Loucy (cell line): ENCODE measurements at regions not wholly inside any gene's neighbourhood (a gene's known extent, or its start where the extent isn't known, plus 50 kb on each side); places are given as distances from the start of the nearest gene placed in this dataset.

Experiments used
- H2AFZ ChIP-seq: fragments of 200-600 bp; sonication (generic); 2 replicates; pipeline ENCODE4 v1.6.0; 2016; ENCODE audit warnings: antibody characterized with exemption, mild to moderate bottlenecking, low read length, moderate library complexity
- H3F3A ChIP-seq: fragments of 200-600 bp; 2 replicates; pipeline ENCODE4 v1.6.0; 2016; ENCODE audit warnings: antibody characterized with exemption, low read depth, mild to moderate bottlenecking
- H3K27me3 ChIP-seq: fragments of 200-600 bp; sonication (generic); 2 replicates; pipeline ENCODE4 v1.6.1; 2014; ENCODE audit warnings: low read length, mild to moderate bottlenecking; ENCODE audit not compliant: insufficient read depth, poor library complexity, severe bottlenecking
- H3K36me3 ChIP-seq: fragments of 200-600 bp; sonication (generic); 2 replicates; pipeline ENCODE4 v1.6.1; 2016; ENCODE audit warnings: low read length; ENCODE audit not compliant: insufficient read depth
- H3K4me1 ChIP-seq: fragments of 200-600 bp; sonication (generic); 2 replicates; pipeline ENCODE4 v1.5.1; 2014; ENCODE audit warnings: low read length, mild to moderate bottlenecking; ENCODE audit not compliant: insufficient read depth, poor library complexity, severe bottlenecking
- H3K4me2 ChIP-seq: fragments of 200-600 bp; sonication (generic); 2 replicates; pipeline ENCODE4 v1.6.0; 2014; ENCODE audit warnings: antibody characterized with exemption, low read length, low read depth, mild to moderate bottlenecking; ENCODE audit not compliant: poor library complexity, severe bottlenecking
- H3K4me3 ChIP-seq: fragments of 200-600 bp; sonication (generic); 2 replicates; pipeline ENCODE4 v1.5.1; 2014; ENCODE audit warnings: low read length, mild to moderate bottlenecking, mixed read lengths; ENCODE audit not compliant: poor library complexity, severe bottlenecking
- H3K79me2 ChIP-seq: fragments of 200-600 bp; sonication (generic); 2 replicates; pipeline ENCODE4 v1.6.1; 2014; ENCODE audit warnings: low read length; ENCODE audit not compliant: insufficient read depth
- H3K9ac ChIP-seq: fragments of 200-600 bp; sonication (generic); 2 replicates; pipeline ENCODE4 v1.6.0; 2014; ENCODE audit warnings: mild to moderate bottlenecking, low read depth, low read length, moderate library complexity; ENCODE audit not compliant: poor library complexity, severe bottlenecking
- H3K9me2 ChIP-seq: fragments of 200-600 bp; sonication (generic); replicated peaks from 2 replicates; pipeline ENCODE4 v1.6.1; 2016; ENCODE audit warnings: low read depth, low read length, mixed read lengths
- H3K9me3 ChIP-seq: fragments of 200-600 bp; sonication (generic); 2 replicates; pipeline ENCODE4 v1.6.1; 2014; ENCODE audit warnings: mild to moderate bottlenecking, antibody characterized with exemption, low read length, low read depth; ENCODE audit not compliant: insufficient read depth
- H4K20me1 ChIP-seq: fragments of 200-600 bp; sonication (generic); 2 replicates; pipeline ENCODE4 v1.6.0; 2014; ENCODE audit warnings: antibody characterized with exemption, low read length, mild to moderate bottlenecking; ENCODE audit not compliant: insufficient read depth, poor library complexity, severe bottlenecking
- CTCF ChIP-seq: fragments of 200-600 bp; sonication (generic); conservative IDR thresholded peaks from 2 replicates; pipeline ENCODE4 v1.5.1; 2014; ENCODE audit warnings: mild to moderate bottlenecking, antibody characterized with exemption, low read length
- EZH2phosphoT487 ChIP-seq: fragments of 200-600 bp; IDR thresholded peaks from 2 replicates; pipeline ENCODE4 v1.6.1; 2018; ENCODE audit warnings: antibody characterized with exemption, mild to moderate bottlenecking, moderate library complexity, borderline replicate concordance

GRCh38 chrX:121851033-121851432, 803.6 kb downstream of the GLUD2 start:
- H3K79me2 ChIP-seq: no peaks in the 10 kb centered on the region
- H4K20me1 ChIP-seq: no peaks in the 10 kb centered on the region
- H2AFZ ChIP-seq: no peak overlapping the region
- H3K4me1 ChIP-seq: no peaks in the 10 kb centered on the region
- H3K9ac ChIP-seq: no peak overlapping the region
- H3K27me3 ChIP-seq: no peaks in the 10 kb centered on the region
- H3K4me2 ChIP-seq: no peak overlapping the region
- no peak overlapping the region for H3K4me3 ChIP-seq
- no peaks in the 10 kb centered on the region for H3K9me2 ChIP-seq
- H3K36me3 ChIP-seq: no peaks in the 10 kb centered on the region
- H3F3A ChIP-seq: no peaks in the 10 kb centered on the region
- TF ChIP-seq CTCF: no peak
- no peak for TF ChIP-seq EZH2phosphoT487
- H3K9me3 ChIP-seq: no peaks in the 10 kb centered on the region

GRCh38 chrX:121853762-121854613, 806.6 kb downstream of the GLUD2 start:
- Histone ChIP-seq H3K9me3 (no peaks in the 10 kb centered on the region), H3F3A (no peaks in the 10 kb centered on the region), H3K4me3 (no peak overlapping the region), H3K9me2 (no peaks in the 10 kb centered on the region), H3K27me3 (no peaks in the 10 kb centered on the region), H3K79me2 (no peaks in the 10 kb centered on the region), H4K20me1 (no peaks in the 10 kb centered on the region), H3K9ac (no peak overlapping the region), H3K4me2 (no peak overlapping the region), H3K4me1 (no peaks in the 10 kb centered on the region), H2AFZ (no peak overlapping the region), H3K36me3 (no peaks in the 10 kb centered on the region)
- TF ChIP-seq EZH2phosphoT487 (no peak), CTCF (no peak)

- H3K9me2 ChIP-seq: no peaks in the 10 kb centered on the region
- no peak overlapping the region for H3K4me2 ChIP-seq
- no peak for TF ChIP-seq EZH2phosphoT487
- no peak for TF ChIP-seq CTCF
- no peaks in the 10 kb centered on the region for H3K4me1 ChIP-seq
- no peak overlapping the region for H3K4me3 ChIP-seq
- no peaks in the 10 kb centered on the region for H3K79me2 ChIP-seq
- H3K36me3 ChIP-seq: no peaks in the 10 kb centered on the region
- no peaks in the 10 kb centered on the region for H3F3A ChIP-seq
- H4K20me1 ChIP-seq: no peaks in the 10 kb centered on the region
- no peaks in the 10 kb centered on the region for H3K27me3 ChIP-seq
- no peak overlapping the region for H3K9ac ChIP-seq
- no peak overlapping the region for H2AFZ ChIP-seq
- H3K9me3 ChIP-seq: no peaks in the 10 kb centered on the region
These were observed 807.2 kb downstream of the GLUD2 start for GRCh38 chrX:121854614-121854911.
